Dendritic cell treated with granulocyte-macrophage colony-stimulating factor and Interleukin-4, amounts not matched to agents 40 ng/mL and 50 ng/mL, for 4 days (primary cell): ENCODE measurements at regions not wholly inside any gene's neighbourhood (a gene's known extent, or its start where the extent isn't known, plus 50 kb on each side); places are given as distances from the start of the nearest gene placed in this dataset.

ENCODE experiments used
- H3K27ac Mint-ChIP-seq: one replicate; pipeline ENCODE4 v1.8.0; 2022; ENCODE audit warnings: mild to moderate bottlenecking, mixed read lengths
- H3K27me3 Mint-ChIP-seq: one replicate; pipeline ENCODE4 v1.8.0; 2022; ENCODE audit warnings: mild to moderate bottlenecking, mixed read lengths
- H3K36me3 Mint-ChIP-seq: one replicate; pipeline ENCODE4 v1.8.0; 2022; ENCODE audit warnings: low read depth, mixed read lengths
- H3K4me1 Mint-ChIP-seq: one replicate; pipeline ENCODE4 v1.8.0; 2022; ENCODE audit warnings: low read depth, mixed read lengths
- H3K4me3 Mint-ChIP-seq: one replicate; pipeline ENCODE4 v1.8.0; 2022; ENCODE audit warnings: mild to moderate bottlenecking, moderate library complexity, mixed read lengths
- H3K9me3 Mint-ChIP-seq: one replicate; pipeline ENCODE4 v1.8.0; 2022; ENCODE audit warnings: mixed read lengths
- intact Hi-C: fragments of 100-400 bp; cut with micrococcal nuclease; formaldehyde crosslinking; loops from one replicate; pipeline ENCODE4 v1.15.0; 2022

- no peaks in the 10 kb centered on the region for H3K36me3 Mint-ChIP-seq
- H3K9me3 Mint-ChIP-seq: peaks cover 8% of the 10 kb centered on the region
- intact Hi-C loops: no loop called here
- H3K4me1 Mint-ChIP-seq: no peaks in the 10 kb centered on the region
- no peak overlapping the region for H3K4me3 Mint-ChIP-seq
- peaks cover 5% of the 10 kb centered on the region for H3K27me3 Mint-ChIP-seq
- no peak overlapping the region for H3K27ac Mint-ChIP-seq
Observed at GRCh38 chr16:87008664-87009063, 308.5 kb downstream of the C16orf95 start.

GRCh38 chr16:87012954-87013938 lies 303.9 kb downstream of the C16orf95 start:
- no peak overlapping the region for H3K27ac Mint-ChIP-seq
- peaks cover 13% of the 10 kb centered on the region for H3K27me3 Mint-ChIP-seq
- no peak overlapping the region for H3K4me3 Mint-ChIP-seq
- intact Hi-C loops: no loop called here
- H3K36me3 Mint-ChIP-seq: no peaks in the 10 kb centered on the region
- H3K4me1 Mint-ChIP-seq: peaks cover 23% of the 10 kb centered on the region
- H3K9me3 Mint-ChIP-seq: peaks cover 8% of the 10 kb centered on the region

- no peak overlapping the region for H3K27ac Mint-ChIP-seq
- H3K9me3 Mint-ChIP-seq: no peaks in the 10 kb centered on the region
- intact Hi-C loops: no loop called here
- no peak overlapping the region for H3K4me3 Mint-ChIP-seq
- no peaks in the 10 kb centered on the region for H3K36me3 Mint-ChIP-seq
- H3K4me1 Mint-ChIP-seq: peaks cover 23% of the 10 kb centered on the region
- peaks cover 16% of the 10 kb centered on the region for H3K27me3 Mint-ChIP-seq
Observed at GRCh38 chr16:87014112-87014511, 303.1 kb downstream of the C16orf95 start.

- Mint-ChIP-seq H3K4me3 (no peak overlapping the region), H3K27me3 (peaks cover 16% of the 10 kb centered on the region), H3K36me3 (no peaks in the 10 kb centered on the region)
Observed at GRCh38 chr16:87015021-87015420, 302.2 kb downstream of the C16orf95 start.

GRCh38 chr16:87016046-87017035 lies 300.9 kb downstream of the C16orf95 start:
- no peak overlapping the region for H3K4me3 Mint-ChIP-seq
- H3K27me3 Mint-ChIP-seq: peaks cover 27% of the 10 kb centered on the region
- intact Hi-C loops: no loop called here
- no peaks in the 10 kb centered on the region for H3K36me3 Mint-ChIP-seq
- H3K9me3 Mint-ChIP-seq: no peaks in the 10 kb centered on the region
- no peak overlapping the region for H3K27ac Mint-ChIP-seq
- peaks cover 23% of the 10 kb centered on the region for H3K4me1 Mint-ChIP-seq

More at GRCh38 chr16:87015021-87015420, 302.2 kb downstream of the C16orf95 start:
- H3K27ac Mint-ChIP-seq: no peak overlapping the region
- no peaks in the 10 kb centered on the region for H3K9me3 Mint-ChIP-seq
- H3K4me1 Mint-ChIP-seq: peaks cover 23% of the 10 kb centered on the region
- intact Hi-C loops: no loop called here

- Mint-ChIP-seq H3K9me3 (no peaks in the 10 kb centered on the region), H3K4me3 (no peak overlapping the region), H3K27me3 (peaks cover 30% of the 10 kb centered on the region), H3K4me1 (peaks cover 23% of the 10 kb centered on the region), H3K36me3 (no peaks in the 10 kb centered on the region), H3K27ac (no peak overlapping the region)
- intact Hi-C loops: no loop called here
Observed at GRCh38 chr16:87017371-87018012, 299.7 kb downstream of the C16orf95 start.

- Mint-ChIP-seq H3K9me3 (no peaks in the 10 kb centered on the region), H3K36me3 (no peaks in the 10 kb centered on the region), H3K27ac (no peak overlapping the region), H3K4me3 (no peak overlapping the region), H3K27me3 (peaks cover 27% of the 10 kb centered on the region), H3K4me1 (no peaks in the 10 kb centered on the region)
- intact Hi-C loops: no loop called here
Observed at GRCh38 chr16:87025676-87026075, 291.5 kb downstream of the C16orf95 start.

GRCh38 chr16:87027056-87027616 lies 290.1 kb downstream of the C16orf95 start:
- no peak overlapping the region for H3K4me3 Mint-ChIP-seq
- no peak overlapping the region for H3K27ac Mint-ChIP-seq
- no peaks in the 10 kb centered on the region for H3K9me3 Mint-ChIP-seq
- no peaks in the 10 kb centered on the region for H3K36me3 Mint-ChIP-seq
- intact Hi-C loops: no loop called here
- H3K27me3 Mint-ChIP-seq: peaks cover 22% of the 10 kb centered on the region
- H3K4me1 Mint-ChIP-seq: no peaks in the 10 kb centered on the region

GRCh38 chr16:87028481-87029320 lies 288.5 kb downstream of the C16orf95 start:
- Mint-ChIP-seq H3K4me1 (no peaks in the 10 kb centered on the region), H3K27ac (no peak overlapping the region), H3K9me3 (no peaks in the 10 kb centered on the region), H3K36me3 (no peaks in the 10 kb centered on the region), H3K27me3 (peaks cover 27% of the 10 kb centered on the region), H3K4me3 (no peak overlapping the region)
- intact Hi-C loops: no loop called here

- Mint-ChIP-seq H3K4me3 (no peak overlapping the region), H3K27ac (no peak overlapping the region), H3K4me1 (no peaks in the 10 kb centered on the region), H3K27me3 (peaks cover 30% of the 10 kb centered on the region), H3K36me3 (no peaks in the 10 kb centered on the region), H3K9me3 (no peaks in the 10 kb centered on the region)
- intact Hi-C loops: no loop called here
Observed at GRCh38 chr16:87032554-87032953, 284.6 kb downstream of the C16orf95 start.

GRCh38 chr16:87033021-87033471 lies 284.1 kb downstream of the C16orf95 start:
- H3K4me1 Mint-ChIP-seq: no peaks in the 10 kb centered on the region
- intact Hi-C loops: no loop called here
- no peaks in the 10 kb centered on the region for H3K36me3 Mint-ChIP-seq
- H3K27ac Mint-ChIP-seq: no peak overlapping the region
- H3K27me3 Mint-ChIP-seq: peaks cover 32% of the 10 kb centered on the region
- no peak overlapping the region for H3K4me3 Mint-ChIP-seq
- no peaks in the 10 kb centered on the region for H3K9me3 Mint-ChIP-seq

- H3K9me3 Mint-ChIP-seq: no peaks in the 10 kb centered on the region
- intact Hi-C loops: no loop called here
- no peak overlapping the region for H3K27ac Mint-ChIP-seq
- H3K4me3 Mint-ChIP-seq: no peak overlapping the region
- H3K4me1 Mint-ChIP-seq: no peaks in the 10 kb centered on the region
- peaks cover 32% of the 10 kb centered on the region for H3K27me3 Mint-ChIP-seq
- H3K36me3 Mint-ChIP-seq: no peaks in the 10 kb centered on the region
Observed at GRCh38 chr16:87033541-87034300, 283.5 kb downstream of the C16orf95 start.
